OCI-LY7 (cell line): ENCODE measurements at regions not wholly inside any gene's neighbourhood (a gene's known extent, or its start where the extent isn't known, plus 50 kb on each side); places are given as distances from the start of the nearest gene placed in this dataset.

ENCODE experiments used
- BruUV-seq: library from RNA; stranded (reverse); fragments of 400-500 nt; replicated peaks from 2 replicates; lab custom pipeline; 2021; lab: Mats Ljungman, UMichigan
- CTCF ChIA-PET: fragments of 300-600 bp; sonication (Branson Sonifier 250); formaldehyde crosslinking; loops from one replicate; lab custom pipeline; 2022; ENCODE audit warnings: antibody characterized with exemption; ENCODE audit not compliant: unreplicated experiment; lab: Charles Lee
- POLR2A ChIA-PET: fragments of 300-600 bp; sonication (Branson Sonifier 250); formaldehyde crosslinking; loops from one replicate; lab custom pipeline; 2022; ENCODE audit warnings: antibody characterized with exemption; lab: Charles Lee
- DNase-seq: peaks from one replicate; pipeline ENCODE4 v3.0.0-alpha.2; 2015; ENCODE audit warnings: low spot score
- H2AFZ ChIP-seq: fragments of 200-600 bp; sonication (generic), shearing (Covaris generic); 2 replicates; pipeline ENCODE4 v1.6.1; 2014; ENCODE audit warnings: mild to moderate bottlenecking, antibody characterized with exemption, low read length, moderate library complexity
- H3K27ac ChIP-seq: fragments of 200-600 bp; sonication (generic); 2 replicates; pipeline ENCODE4 v1.5.1; 2014; ENCODE audit warnings: mixed run types, low read depth, mild to moderate bottlenecking, moderate library complexity, low read length, inconsistent platforms; ENCODE audit not compliant: poor library complexity, severe bottlenecking
- H3K36me3 ChIP-seq: fragments of 200-600 bp; sonication (generic); 2 replicates; pipeline ENCODE4 v1.6.1; 2014; ENCODE audit warnings: mild to moderate bottlenecking, antibody characterized with exemption, low read length, moderate library complexity, mixed read lengths; ENCODE audit not compliant: insufficient read depth
- H3K4me1 ChIP-seq: fragments of 200-600 bp; sonication (generic); 2 replicates; pipeline ENCODE4 v1.5.1; 2014; ENCODE audit warnings: mild to moderate bottlenecking, low read length; ENCODE audit not compliant: insufficient read depth, poor library complexity, severe bottlenecking
- H3K4me2 ChIP-seq: fragments of 200-600 bp; sonication (generic); 2 replicates; pipeline ENCODE4 v1.6.1; 2014; ENCODE audit warnings: mild to moderate bottlenecking, low read length
- H3K4me3 ChIP-seq: fragments of 200-600 bp; sonication (generic); 2 replicates; pipeline ENCODE4 v1.5.1; 2014; ENCODE audit warnings: mild to moderate bottlenecking, low read depth, low read length; ENCODE audit not compliant: poor library complexity, severe bottlenecking
- H3K79me2 ChIP-seq: fragments of 200-600 bp; sonication (generic); 2 replicates; pipeline ENCODE4 v1.6.1; 2016; ENCODE audit warnings: low read depth, mild to moderate bottlenecking, low read length, moderate library complexity, mixed read lengths; ENCODE audit not compliant: insufficient read depth
- H3K9me2 ChIP-seq: fragments of 200-600 bp; sonication (generic); 2 replicates; pipeline ENCODE4 v1.6.1; 2016; ENCODE audit warnings: mild to moderate bottlenecking, low read length, mixed read lengths; ENCODE audit not compliant: insufficient read depth
- H3K9me3 ChIP-seq: fragments of 200-600 bp; sonication (generic); 2 replicates; pipeline ENCODE4 v1.6.1; 2014; ENCODE audit warnings: mild to moderate bottlenecking, mixed run types, low read length, mixed read lengths
- H4K20me1 ChIP-seq: fragments of 200-600 bp; sonication (generic); 2 replicates; pipeline ENCODE4 v1.6.1; 2014; ENCODE audit warnings: mild to moderate bottlenecking, antibody characterized with exemption, low read length, moderate library complexity, mixed read lengths; ENCODE audit not compliant: insufficient read depth
- EZH2phosphoT487 ChIP-seq: fragments of 200-600 bp; sonication (generic); IDR thresholded peaks from 2 replicates; pipeline ENCODE4 v1.6.1; 2018; ENCODE audit warnings: low read depth, borderline replicate concordance, mild to moderate bottlenecking, mixed run types, antibody characterized with exemption, low read length, moderate library complexity, mixed read lengths
- intact Hi-C: fragments of 100-400 bp; cut with micrococcal nuclease; formaldehyde crosslinking; loops from one replicate; pipeline ENCODE4 v1.10.0; 2022; ENCODE audit not compliant: unreplicated experiment
- TF ChIP-seq, protein P1 (sequence below): fragments of 200-600 bp; sonication (generic); conservative IDR thresholded peaks from 2 replicates; pipeline ENCODE4 v1.5.1; 2014; ENCODE audit warnings: mild to moderate bottlenecking, antibody characterized with exemption, low read length, moderate library complexity, mixed read lengths

DNA sequence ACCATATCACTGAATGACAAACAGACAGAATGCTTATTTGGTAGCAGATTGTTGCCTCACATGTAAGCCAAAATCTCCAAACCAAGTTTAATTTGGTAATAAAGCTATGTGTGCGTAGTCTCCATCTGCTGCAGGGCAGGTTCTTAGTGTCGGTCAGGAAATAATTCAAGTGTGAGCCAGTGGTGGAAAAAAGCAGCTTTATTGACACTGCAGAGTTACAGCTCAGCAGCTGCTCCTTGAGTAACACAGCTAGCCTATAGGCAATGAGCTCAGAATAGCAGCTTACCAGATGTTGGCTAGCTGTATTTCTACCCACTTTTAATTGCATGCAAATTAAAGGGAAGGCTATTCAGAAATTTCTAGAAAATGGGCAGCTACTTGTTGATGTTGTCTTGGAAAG lies 757.8 kb upstream of the HS3ST1 start:
- BruUV-seq, result no TSS peak
- H3K79me2 ChIP-seq, result no peaks in the 10 kb centered on the region

DNA sequence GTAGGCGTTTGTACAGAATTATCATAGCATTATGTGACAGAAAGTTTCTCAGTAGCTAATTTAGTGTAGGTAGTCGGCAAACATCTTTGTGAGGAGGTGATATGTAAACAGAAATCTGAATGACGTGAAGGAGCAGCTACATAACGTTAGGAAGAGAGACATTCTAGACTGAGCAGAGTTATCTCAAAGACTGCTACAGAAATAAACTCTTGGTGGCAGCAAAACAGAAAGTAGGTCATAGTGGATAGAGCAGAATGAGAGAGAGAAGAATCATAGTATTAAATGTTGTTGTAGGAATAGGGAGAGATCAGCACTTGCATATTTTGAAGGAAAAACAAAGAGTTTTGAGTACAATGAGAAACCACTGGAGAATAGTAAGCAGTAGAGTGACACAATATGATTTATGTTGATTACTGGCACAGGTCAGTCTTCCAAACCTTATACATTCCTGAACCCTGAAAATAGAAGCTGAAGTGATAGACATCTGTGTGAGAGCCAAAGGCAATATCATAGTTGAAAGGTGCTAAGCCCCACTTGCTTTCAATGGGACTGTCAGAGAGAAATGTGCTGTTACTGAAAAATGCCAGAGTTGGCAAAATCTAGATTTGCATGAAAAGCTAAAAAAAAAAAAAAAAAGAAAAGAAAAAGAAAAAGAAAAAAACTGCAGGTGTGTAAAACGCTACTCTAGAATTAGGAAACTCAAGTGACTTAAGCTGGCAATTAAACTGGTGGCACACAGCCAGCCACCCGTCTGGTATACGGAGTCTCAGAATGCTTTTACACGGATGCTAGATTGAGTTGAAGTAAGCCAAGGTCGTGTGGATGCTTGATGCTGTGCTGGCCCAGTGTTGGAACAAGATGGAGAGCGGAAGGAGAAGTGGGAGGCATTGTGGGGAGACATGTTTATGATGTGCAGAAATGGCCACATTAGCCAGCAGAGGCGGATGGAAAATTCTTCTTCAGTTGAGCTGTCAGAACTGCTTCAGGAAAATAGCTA lies 750.2 kb upstream of the HS3ST1 start:
- Histone ChIP-seq H3K79me2 (no peaks in the 10 kb centered on the region), H3K4me2 (no peak overlapping the region), H2AFZ (no peak overlapping the region), H3K36me3 (no peaks in the 10 kb centered on the region), H3K9me2 (no peaks in the 10 kb centered on the region), H3K4me1 (no peaks in the 10 kb centered on the region), H4K20me1 (no peaks in the 10 kb centered on the region), H3K9me3 (no peaks in the 10 kb centered on the region), H3K4me3 (no peak overlapping the region), H3K27ac (no peak overlapping the region)
- no peak for DNase-seq
- BruUV-seq, result no TSS peak
- ChIA-PET POLR2A (no interaction called here), CTCF (no interaction called here)
- TF ChIP-seq, protein P1, sequence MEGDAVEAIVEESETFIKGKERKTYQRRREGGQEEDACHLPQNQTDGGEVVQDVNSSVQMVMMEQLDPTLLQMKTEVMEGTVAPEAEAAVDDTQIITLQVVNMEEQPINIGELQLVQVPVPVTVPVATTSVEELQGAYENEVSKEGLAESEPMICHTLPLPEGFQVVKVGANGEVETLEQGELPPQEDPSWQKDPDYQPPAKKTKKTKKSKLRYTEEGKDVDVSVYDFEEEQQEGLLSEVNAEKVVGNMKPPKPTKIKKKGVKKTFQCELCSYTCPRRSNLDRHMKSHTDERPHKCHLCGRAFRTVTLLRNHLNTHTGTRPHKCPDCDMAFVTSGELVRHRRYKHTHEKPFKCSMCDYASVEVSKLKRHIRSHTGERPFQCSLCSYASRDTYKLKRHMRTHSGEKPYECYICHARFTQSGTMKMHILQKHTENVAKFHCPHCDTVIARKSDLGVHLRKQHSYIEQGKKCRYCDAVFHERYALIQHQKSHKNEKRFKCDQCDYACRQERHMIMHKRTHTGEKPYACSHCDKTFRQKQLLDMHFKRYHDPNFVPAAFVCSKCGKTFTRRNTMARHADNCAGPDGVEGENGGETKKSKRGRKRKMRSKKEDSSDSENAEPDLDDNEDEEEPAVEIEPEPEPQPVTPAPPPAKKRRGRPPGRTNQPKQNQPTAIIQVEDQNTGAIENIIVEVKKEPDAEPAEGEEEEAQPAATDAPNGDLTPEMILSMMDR, result no peak
- no peak for TF ChIP-seq EZH2phosphoT487
- intact Hi-C loops, result no loop called here

More for the DNA sequence above, 757.8 kb upstream of the HS3ST1 start:
- TF ChIP-seq EZH2phosphoT487, result no peak
- TF ChIP-seq, protein P1, result no peak
- ChIA-PET POLR2A (interaction anchor here (0.7 kb wide), 1 partner anchor 173 kb away, joined by 3 read pairs; no protein-coding TSS in a partner anchor), CTCF (no interaction called here)
- Histone ChIP-seq H3K4me2 (no peak overlapping the region), H3K9me2 (no peaks in the 10 kb centered on the region), H3K9me3 (no peaks in the 10 kb centered on the region), H2AFZ (no peak overlapping the region), H3K4me1 (no peaks in the 10 kb centered on the region), H4K20me1 (no peaks in the 10 kb centered on the region), H3K36me3 (no peaks in the 10 kb centered on the region), H3K27ac (no peak overlapping the region), H3K4me3 (no peak overlapping the region)
- intact Hi-C loops, result no loop called here
- no peak for DNase-seq

DNA sequence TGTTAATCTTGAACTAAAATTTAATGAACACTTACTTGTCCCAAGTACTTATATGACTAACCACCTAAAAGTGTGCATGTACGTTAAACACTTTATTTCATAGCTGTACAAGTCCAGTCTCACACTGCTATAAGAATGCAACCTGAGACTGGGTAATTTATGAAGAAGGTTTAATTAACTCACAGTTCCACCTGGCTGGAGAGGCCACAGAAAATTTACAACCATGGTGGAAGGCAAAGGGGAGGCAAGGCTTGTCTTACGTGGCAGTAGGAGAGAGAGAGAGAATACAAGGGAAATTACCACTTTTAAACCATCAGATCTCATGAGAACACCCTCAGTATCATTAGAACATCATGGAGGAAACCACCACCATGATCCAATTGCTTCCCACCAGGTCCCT lies 748.7 kb upstream of the HS3ST1 start:
- Histone ChIP-seq H2AFZ (no peak overlapping the region), H3K4me1 (no peaks in the 10 kb centered on the region), H4K20me1 (no peaks in the 10 kb centered on the region), H3K27ac (no peak overlapping the region), H3K4me2 (no peak overlapping the region), H3K9me3 (no peaks in the 10 kb centered on the region), H3K79me2 (no peaks in the 10 kb centered on the region), H3K36me3 (no peaks in the 10 kb centered on the region), H3K4me3 (no peak overlapping the region), H3K9me2 (no peaks in the 10 kb centered on the region)
- ChIA-PET POLR2A (no interaction called here), CTCF (no interaction called here)
- no peak for DNase-seq
- TF ChIP-seq EZH2phosphoT487, result no peak
- TF ChIP-seq, protein P1, result no peak
- intact Hi-C loops, result no loop called here
- BruUV-seq, result no TSS peak
